ENCODE measurements at regions not wholly inside any gene's neighbourhood (a gene's known extent, or its start where the extent isn't known, plus 50 kb on each side); places are given as distances from the start of the nearest gene placed in this dataset.
"Not testable (repeated sequence)": the region's sequence is repeated elsewhere in the genome, so short reads cannot be mapped to it uniquely, and the experiment has no call there.

GRCh38 chr1:234811824-234812223, 201.8 kb upstream of the IRF2BP2 start:
- DNase-seq, result not testable (repeated sequence)

- not testable (repeated sequence) for DNase-seq
These were observed 200.7 kb upstream of the IRF2BP2 start for GRCh38 chr1:234810726-234811125.

- not testable (repeated sequence) for DNase-seq
These were observed 199.9 kb upstream of the IRF2BP2 start for GRCh38 chr1:234809854-234810245.

- DNase-seq, result not testable (repeated sequence)
These were observed 199.2 kb upstream of the IRF2BP2 start for GRCh38 chr1:234808943-234809853.

- DNase-seq, result not testable (repeated sequence)
These were observed 198.5 kb upstream of the IRF2BP2 start for GRCh38 chr1:234808459-234808858.

GRCh38 chr1:234807705-234808104, 197.7 kb upstream of the IRF2BP2 start:
- not testable (repeated sequence) for DNase-seq

GRCh38 chr1:234802586-234802985, 192.6 kb upstream of the IRF2BP2 start:
- DNase-seq, result not testable (repeated sequence)

- not testable (repeated sequence) for DNase-seq
These were observed 191.7 kb upstream of the IRF2BP2 start for GRCh38 chr1:234801636-234802035.

- DNase-seq, result not testable (repeated sequence)
These were observed 191.2 kb upstream of the IRF2BP2 start for GRCh38 chr1:234801147-234801546.

- DNase-seq, result not testable (repeated sequence)
These were observed 190.6 kb upstream of the IRF2BP2 start for GRCh38 chr1:234800563-234800962.

GRCh38 chr1:234799021-234799689, 189.2 kb upstream of the IRF2BP2 start:
- not testable (repeated sequence) for DNase-seq

GRCh38 chr1:234797216-234797615, 187.2 kb upstream of the IRF2BP2 start:
- DNase-seq, result not testable (repeated sequence)

- DNase-seq, result not testable (repeated sequence)
These were observed 186.4 kb upstream of the IRF2BP2 start for GRCh38 chr1:234796438-234796792.

GRCh38 chr1:234795711-234796437, 185.9 kb upstream of the IRF2BP2 start:
- not testable (repeated sequence) for DNase-seq

GRCh38 chr1:234795007-234795406, 185.0 kb upstream of the IRF2BP2 start:
- DNase-seq, result not testable (repeated sequence)

GRCh38 chr1:234794452-234794851, 184.5 kb upstream of the IRF2BP2 start:
- DNase-seq, result not testable (repeated sequence)

GRCh38 chr1:234793924-234794323, 183.9 kb upstream of the IRF2BP2 start:
- DNase-seq, result not testable (repeated sequence)

GRCh38 chr1:234792221-234792864, 182.4 kb upstream of the IRF2BP2 start:
- DNase-seq, result not testable (repeated sequence)

- DNase-seq, result not testable (repeated sequence)
These were observed 181.6 kb upstream of the IRF2BP2 start for GRCh38 chr1:234791615-234792014.

GRCh38 chr1:234790333-234790732, 180.4 kb upstream of the IRF2BP2 start:
- DNase-seq, result not testable (repeated sequence)

GRCh38 chr1:234787011-234787584, 177.1 kb upstream of the IRF2BP2 start:
- not testable (repeated sequence) for DNase-seq

GRCh38 chr1:234785922-234786321, 175.9 kb upstream of the IRF2BP2 start:
- not testable (repeated sequence) for DNase-seq

Data from central memory CD4-positive, alpha-beta T cell (primary cell).